ENCODE measurements at regions not wholly inside any gene's neighbourhood (a gene's known extent, or its start where the extent isn't known, plus 50 kb on each side); places are given as distances from the start of the nearest gene placed in this dataset.

DNA sequence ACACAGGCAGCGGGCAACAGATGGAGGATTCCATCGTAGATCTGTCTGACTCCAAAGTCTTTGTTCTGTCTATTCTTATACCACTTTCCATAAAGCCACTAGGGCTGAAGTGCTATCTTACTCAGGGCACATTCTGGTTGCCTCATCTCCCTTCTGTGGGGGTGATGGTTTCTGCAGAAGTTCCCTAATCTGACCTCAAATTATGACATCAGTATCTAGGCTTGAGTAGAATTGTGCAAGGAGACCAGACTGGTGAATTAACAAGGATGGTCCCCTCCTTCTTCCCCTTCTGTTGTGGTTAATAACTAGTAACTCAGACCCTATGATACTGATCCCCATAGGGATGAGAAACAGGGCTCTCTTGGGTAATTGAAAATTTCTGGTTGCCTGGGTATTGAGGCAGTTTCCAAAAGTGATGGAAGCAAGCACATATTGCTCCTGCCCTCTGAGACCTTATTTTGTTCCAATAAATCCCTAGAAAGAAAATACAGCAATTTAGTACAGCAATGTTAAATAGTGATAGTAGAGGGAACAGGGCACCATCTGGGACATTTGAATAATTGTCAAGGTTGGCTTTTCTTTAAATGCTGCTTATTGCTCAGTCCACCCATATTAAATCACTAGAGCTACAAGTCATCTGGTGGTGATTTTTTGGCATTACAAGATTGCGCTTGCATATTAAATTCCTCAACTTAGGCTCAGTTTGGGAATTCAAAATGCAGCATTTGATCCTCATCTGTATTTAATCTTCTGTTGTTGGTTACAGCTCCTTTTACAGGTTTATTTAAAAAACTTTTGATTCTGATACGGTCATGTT is 57.3 kb upstream of the AP1S2 start:
- no peak overlapping the region for H3K4me3 ChIP-seq
- no peak overlapping the region for H3K27ac ChIP-seq
- no peaks in the 10 kb centered on the region for H3K4me1 ChIP-seq
- no peak for DNase-seq
- TF ChIP-seq, protein P1, sequence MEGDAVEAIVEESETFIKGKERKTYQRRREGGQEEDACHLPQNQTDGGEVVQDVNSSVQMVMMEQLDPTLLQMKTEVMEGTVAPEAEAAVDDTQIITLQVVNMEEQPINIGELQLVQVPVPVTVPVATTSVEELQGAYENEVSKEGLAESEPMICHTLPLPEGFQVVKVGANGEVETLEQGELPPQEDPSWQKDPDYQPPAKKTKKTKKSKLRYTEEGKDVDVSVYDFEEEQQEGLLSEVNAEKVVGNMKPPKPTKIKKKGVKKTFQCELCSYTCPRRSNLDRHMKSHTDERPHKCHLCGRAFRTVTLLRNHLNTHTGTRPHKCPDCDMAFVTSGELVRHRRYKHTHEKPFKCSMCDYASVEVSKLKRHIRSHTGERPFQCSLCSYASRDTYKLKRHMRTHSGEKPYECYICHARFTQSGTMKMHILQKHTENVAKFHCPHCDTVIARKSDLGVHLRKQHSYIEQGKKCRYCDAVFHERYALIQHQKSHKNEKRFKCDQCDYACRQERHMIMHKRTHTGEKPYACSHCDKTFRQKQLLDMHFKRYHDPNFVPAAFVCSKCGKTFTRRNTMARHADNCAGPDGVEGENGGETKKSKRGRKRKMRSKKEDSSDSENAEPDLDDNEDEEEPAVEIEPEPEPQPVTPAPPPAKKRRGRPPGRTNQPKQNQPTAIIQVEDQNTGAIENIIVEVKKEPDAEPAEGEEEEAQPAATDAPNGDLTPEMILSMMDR (IDR thresholded peaks at IDR 0.05): no peak
- TF ChIP-seq POLR2A (IDR thresholded peaks at IDR 0.05): no peak
- no peaks in the 10 kb centered on the region for H3K27me3 ChIP-seq
- no peaks in the 10 kb centered on the region for H3K9me3 ChIP-seq
- no peaks in the 10 kb centered on the region for H3K36me3 ChIP-seq

DNA sequence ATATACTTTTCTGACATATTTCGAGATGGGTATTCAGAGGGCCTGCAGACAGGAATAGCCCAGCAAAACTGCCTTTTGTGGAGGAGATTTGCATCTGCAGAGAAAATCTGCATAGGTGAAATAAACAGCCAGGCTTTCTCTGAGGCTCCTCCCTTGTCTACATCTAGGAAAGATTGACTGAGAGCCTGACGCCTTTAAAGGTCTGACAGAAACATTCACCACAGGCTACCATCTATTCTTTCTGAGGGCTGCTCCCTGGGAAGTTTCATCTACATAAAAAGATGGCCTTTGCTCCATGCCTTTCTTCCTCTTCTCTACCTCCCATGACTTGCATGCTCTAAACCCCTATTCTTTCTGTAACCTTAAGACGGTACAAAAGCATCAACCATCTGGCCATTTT is 55.0 kb upstream of the AP1S2 start:
- Histone ChIP-seq H3K27ac (no peak overlapping the region), H3K9me3 (no peaks in the 10 kb centered on the region), H3K27me3 (no peaks in the 10 kb centered on the region), H3K4me3 (no peak overlapping the region), H3K36me3 (no peaks in the 10 kb centered on the region), H3K4me1 (no peaks in the 10 kb centered on the region)
- DNase-seq: no peak
- TF ChIP-seq POLR2A (IDR thresholded peaks at IDR 0.05): no peak
- TF ChIP-seq, protein P1 (IDR thresholded peaks at IDR 0.05): no peak

DNA sequence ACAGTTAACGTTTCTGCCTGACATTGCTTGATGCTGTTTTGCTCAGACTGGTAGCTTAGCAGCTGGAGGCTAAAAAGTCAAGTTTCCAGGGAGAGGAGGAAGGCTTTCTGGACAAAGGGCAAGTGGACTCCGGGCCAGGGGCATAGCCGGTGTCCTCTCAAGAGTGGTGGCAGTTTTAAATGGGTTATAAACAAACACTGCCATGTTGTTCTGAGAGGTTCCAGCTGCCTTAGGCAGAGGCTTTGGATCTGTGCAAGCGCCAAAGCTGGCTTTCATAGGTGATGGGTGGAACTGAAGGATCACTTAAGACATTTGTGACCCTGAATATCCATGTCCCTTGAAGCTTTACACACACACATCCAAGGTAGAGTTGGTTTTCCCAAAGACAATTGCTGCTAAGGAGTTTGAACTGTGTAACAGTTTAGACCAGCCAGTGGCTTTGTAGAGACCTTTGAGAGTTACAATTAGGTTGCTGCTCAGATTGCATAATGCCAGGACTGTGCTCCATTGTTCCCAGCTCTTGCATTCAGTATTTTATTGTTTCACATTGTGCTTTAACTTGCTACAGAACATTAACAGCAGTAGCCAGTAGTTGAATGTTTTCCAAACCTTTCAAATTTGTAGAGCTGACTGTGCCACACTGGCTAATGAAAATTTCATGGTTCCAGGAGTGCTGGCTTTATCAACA is 54.1 kb upstream of the AP1S2 start:
- H3K4me1 ChIP-seq: no peaks in the 10 kb centered on the region
- no peak overlapping the region for H3K27ac ChIP-seq
- no peaks in the 10 kb centered on the region for H3K9me3 ChIP-seq
- no peak for TF ChIP-seq POLR2A (IDR thresholded peaks at IDR 0.05)
- TF ChIP-seq, protein P1 (IDR thresholded peaks at IDR 0.05): no peak
- H3K27me3 ChIP-seq: no peaks in the 10 kb centered on the region
- H3K4me3 ChIP-seq: no peak overlapping the region
- no peaks in the 10 kb centered on the region for H3K36me3 ChIP-seq
- DNase-seq: no peak

DNA sequence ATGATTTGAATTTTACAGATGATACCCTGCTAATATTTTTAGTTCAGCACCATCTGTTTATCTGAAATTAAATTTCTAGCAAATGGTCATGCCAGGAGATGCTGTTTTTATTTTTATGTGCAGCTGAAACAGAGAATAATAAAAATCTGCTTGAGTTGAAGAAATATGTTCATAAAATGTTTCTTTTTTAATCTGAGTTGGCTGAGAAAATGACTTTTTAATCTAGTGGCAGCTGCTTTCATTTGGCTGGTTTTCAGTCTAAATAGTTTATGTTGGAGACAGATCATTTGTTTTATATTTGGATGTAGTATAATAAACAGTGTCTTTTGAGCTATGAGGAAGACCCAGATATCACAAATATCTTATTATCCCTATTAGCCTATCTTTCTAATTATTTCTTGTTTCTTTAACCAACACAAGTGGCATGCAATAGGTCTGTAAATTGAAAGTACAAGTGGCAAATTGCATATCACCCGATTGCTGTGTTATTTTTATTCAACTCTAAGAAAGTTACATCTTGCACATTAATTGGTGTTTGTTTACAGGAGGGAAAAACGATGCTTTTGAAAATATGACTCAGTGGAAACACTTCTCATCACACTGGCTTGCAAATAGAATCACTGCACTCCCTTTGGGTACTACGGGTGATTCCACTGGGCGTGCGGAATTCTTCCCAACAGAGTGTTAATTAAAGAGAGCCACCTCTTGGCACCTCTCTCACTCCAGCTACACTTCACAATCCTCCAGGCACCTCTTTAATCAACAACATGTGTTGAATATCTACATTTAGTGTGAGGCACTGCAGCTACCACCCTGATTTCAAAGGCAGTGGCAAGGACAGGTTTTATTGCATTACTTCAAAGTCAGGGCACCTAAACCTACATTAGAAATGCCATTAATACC is 51.7 kb upstream of the AP1S2 start:
- no peak for DNase-seq
- H3K4me1 ChIP-seq: no peaks in the 10 kb centered on the region
- no peak overlapping the region for H3K27ac ChIP-seq
- H3K4me3 ChIP-seq: no peak overlapping the region
- no peaks in the 10 kb centered on the region for H3K27me3 ChIP-seq
- H3K36me3 ChIP-seq: no peaks in the 10 kb centered on the region
- H3K9me3 ChIP-seq: no peaks in the 10 kb centered on the region
- TF ChIP-seq, protein P1 (IDR thresholded peaks at IDR 0.05): no peak
- no peak for TF ChIP-seq POLR2A (IDR thresholded peaks at IDR 0.05)

Small RNA genes lying in the stretch of these regions (small RNA-seq; reads per million reads assigned to genes)
- gene RNU5F-7P: 0 reads per million in 2 donors
